Embryonic facial prominence (tissue), 1 donor: ENCODE measurements at regions not wholly inside any gene's neighbourhood (a gene's known extent, or its start where the extent isn't known, plus 50 kb on each side); places are given as distances from the start of the nearest gene placed in this dataset.

Experiments
- DNase-seq: peaks from one replicate; pipeline ENCODE4 v3.0.0-alpha.2; 2016; ENCODE audit errors: extremely low spot score

- no peak for DNase-seq
These were observed 321.9 kb upstream of the ZFHX3 start for GRCh38 chr16:73369851-73370250.

- no peak for DNase-seq
These were observed 320.8 kb upstream of the ZFHX3 start for GRCh38 chr16:73368715-73369114.

GRCh38 chr16:73365016-73365551 is 317.2 kb upstream of the ZFHX3 start:
- no peak for DNase-seq

GRCh38 chr16:73364413-73364812 is 316.5 kb upstream of the ZFHX3 start:
- DNase-seq: no peak

GRCh38 chr16:73361061-73361460 is 313.1 kb upstream of the ZFHX3 start:
- no peak for DNase-seq

- no peak for DNase-seq
These were observed 308.6 kb upstream of the ZFHX3 start for GRCh38 chr16:73356401-73357079.

- no peak for DNase-seq
These were observed 308.1 kb upstream of the ZFHX3 start for GRCh38 chr16:73355981-73356380.

- no peak for DNase-seq
These were observed 306.5 kb upstream of the ZFHX3 start for GRCh38 chr16:73354434-73354833.

GRCh38 chr16:73350707-73351452 is 303.0 kb upstream of the ZFHX3 start:
- no peak for DNase-seq

GRCh38 chr16:73347500-73348375 is 299.8 kb upstream of the ZFHX3 start:
- DNase-seq: no peak

- no peak for DNase-seq
These were observed 291.9 kb upstream of the ZFHX3 start for GRCh38 chr16:73339821-73340220.

GRCh38 chr16:73337373-73338296 is 289.7 kb upstream of the ZFHX3 start:
- DNase-seq: no peak

- no peak for DNase-seq
These were observed 281.7 kb upstream of the ZFHX3 start for GRCh38 chr16:73329358-73330286.

GRCh38 chr16:73326770-73327470 is 279.0 kb upstream of the ZFHX3 start:
- DNase-seq: no peak

GRCh38 chr16:73326221-73326620 is 278.3 kb upstream of the ZFHX3 start:
- no peak for DNase-seq

GRCh38 chr16:73323880-73324279 is 276.0 kb upstream of the ZFHX3 start:
- no peak for DNase-seq

- DNase-seq: no peak
These were observed 274.9 kb upstream of the ZFHX3 start for GRCh38 chr16:73322856-73323255.

GRCh38 chr16:73321853-73322252 is 273.9 kb upstream of the ZFHX3 start:
- no peak for DNase-seq

GRCh38 chr16:73319737-73320136 is 271.8 kb upstream of the ZFHX3 start:
- no peak for DNase-seq
